Nephron (organoid): ENCODE measurements at regions not wholly inside any gene's neighbourhood (a gene's known extent, or its start where the extent isn't known, plus 50 kb on each side); places are given as distances from the start of the nearest gene placed in this dataset.

ENCODE experiments used
- H3K27ac Mint-ChIP-seq, 3 experiments: 2 replicates each; pipeline ENCODE4 v1.8.0; 2020; ENCODE audit warnings: mixed read lengths in 3 of 3, mild to moderate bottlenecking in 2 of 3, moderate library complexity in 1 of 3
- H3K27me3 Mint-ChIP-seq: 2 replicates; pipeline ENCODE4 v1.8.0; 2021; ENCODE audit warnings: low read depth, mild to moderate bottlenecking, moderate library complexity, mixed read lengths
- H3K36me3 Mint-ChIP-seq: 2 replicates; pipeline ENCODE4 v1.8.0; 2020; ENCODE audit warnings: low read depth, mixed read lengths
- H3K4me1 Mint-ChIP-seq: 2 replicates; pipeline ENCODE4 v1.8.0; 2020; ENCODE audit warnings: mixed read lengths
- H3K4me3 Mint-ChIP-seq, 3 experiments: 2 replicates each; pipeline ENCODE4 v1.8.0; 2020; ENCODE audit warnings: mild to moderate bottlenecking in 3 of 3, mixed read lengths in 3 of 3, moderate library complexity in 2 of 3
- H3K9me3 Mint-ChIP-seq: 2 replicates; pipeline ENCODE4 v1.8.0; 2020; ENCODE audit warnings: mixed read lengths
- TF ChIP-seq, protein P1 (sequence below), 3 experiments: fragments of 200-600 bp; sonication (generic); IDR thresholded peaks; one replicate each; pipeline ENCODE4 v1.5.0; 2021; ENCODE audit warnings: antibody characterized with exemption in 3 of 3; ENCODE audit not compliant: unreplicated experiment in 3 of 3

GRCh38 chr13:111546921-111547675, 226.7 kb downstream of the TEX29 start:
- TF ChIP-seq, protein P1, sequence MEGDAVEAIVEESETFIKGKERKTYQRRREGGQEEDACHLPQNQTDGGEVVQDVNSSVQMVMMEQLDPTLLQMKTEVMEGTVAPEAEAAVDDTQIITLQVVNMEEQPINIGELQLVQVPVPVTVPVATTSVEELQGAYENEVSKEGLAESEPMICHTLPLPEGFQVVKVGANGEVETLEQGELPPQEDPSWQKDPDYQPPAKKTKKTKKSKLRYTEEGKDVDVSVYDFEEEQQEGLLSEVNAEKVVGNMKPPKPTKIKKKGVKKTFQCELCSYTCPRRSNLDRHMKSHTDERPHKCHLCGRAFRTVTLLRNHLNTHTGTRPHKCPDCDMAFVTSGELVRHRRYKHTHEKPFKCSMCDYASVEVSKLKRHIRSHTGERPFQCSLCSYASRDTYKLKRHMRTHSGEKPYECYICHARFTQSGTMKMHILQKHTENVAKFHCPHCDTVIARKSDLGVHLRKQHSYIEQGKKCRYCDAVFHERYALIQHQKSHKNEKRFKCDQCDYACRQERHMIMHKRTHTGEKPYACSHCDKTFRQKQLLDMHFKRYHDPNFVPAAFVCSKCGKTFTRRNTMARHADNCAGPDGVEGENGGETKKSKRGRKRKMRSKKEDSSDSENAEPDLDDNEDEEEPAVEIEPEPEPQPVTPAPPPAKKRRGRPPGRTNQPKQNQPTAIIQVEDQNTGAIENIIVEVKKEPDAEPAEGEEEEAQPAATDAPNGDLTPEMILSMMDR (IDR thresholded peaks at IDR 0.05; ENCODE audit: unreplicated experiment in 3 of 3): no peak
- H3K4me3 Mint-ChIP-seq: no peak overlapping the region
- peaks cover 7% of the 10 kb centered on the region for H3K9me3 Mint-ChIP-seq
- H3K27me3 Mint-ChIP-seq: peaks cover 45% of the 10 kb centered on the region
- H3K36me3 Mint-ChIP-seq: no peaks in the 10 kb centered on the region
- H3K4me1 Mint-ChIP-seq: no peaks in the 10 kb centered on the region
- H3K27ac Mint-ChIP-seq: no peak overlapping the region

GRCh38 chr13:111547726-111548273, 227.4 kb downstream of the TEX29 start:
- Mint-ChIP-seq H3K4me3 (no peak overlapping the region), H3K36me3 (no peaks in the 10 kb centered on the region), H3K27me3 (peaks cover 43% of the 10 kb centered on the region), H3K4me1 (no peaks in the 10 kb centered on the region), H3K9me3 (peaks cover 11% of the 10 kb centered on the region), H3K27ac (no peak overlapping the region)
- TF ChIP-seq, protein P1 (IDR thresholded peaks at IDR 0.05; ENCODE audit: unreplicated experiment in 3 of 3): no peak

GRCh38 chr13:111548301-111548700, 227.9 kb downstream of the TEX29 start:
- no peaks in the 10 kb centered on the region for H3K4me1 Mint-ChIP-seq
- H3K27me3 Mint-ChIP-seq: peaks cover 44% of the 10 kb centered on the region
- TF ChIP-seq, protein P1 (IDR thresholded peaks at IDR 0.05; ENCODE audit: unreplicated experiment in 3 of 3): no peak
- H3K27ac Mint-ChIP-seq: no peak overlapping the region
- no peak overlapping the region for H3K4me3 Mint-ChIP-seq
- H3K36me3 Mint-ChIP-seq: no peaks in the 10 kb centered on the region
- peaks cover 9% of the 10 kb centered on the region for H3K9me3 Mint-ChIP-seq

DNA sequence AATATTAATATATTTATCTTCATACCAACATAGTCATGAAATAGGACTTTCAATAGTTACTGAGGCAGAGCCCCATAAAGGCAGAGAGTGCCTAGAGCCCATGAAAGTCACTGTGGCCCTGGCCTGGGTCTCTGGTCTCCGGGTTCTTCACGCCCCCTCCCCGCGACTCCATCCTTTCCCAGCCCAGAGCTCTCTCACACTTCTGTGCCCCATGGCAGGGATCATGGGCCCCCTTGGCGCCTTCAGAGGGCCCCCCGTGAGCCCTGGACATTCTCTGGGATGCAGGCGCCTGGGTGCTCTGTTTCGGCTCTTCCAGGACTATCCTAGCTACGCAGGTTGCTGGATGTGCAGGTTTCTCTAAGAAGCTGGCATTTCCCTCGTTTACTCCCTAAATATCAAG, 228.4 kb downstream of the TEX29 start:
- TF ChIP-seq, protein P1 (IDR thresholded peaks at IDR 0.05; ENCODE audit: unreplicated experiment in 3 of 3): no peak
- H3K36me3 Mint-ChIP-seq: no peaks in the 10 kb centered on the region
- no peaks in the 10 kb centered on the region for H3K4me1 Mint-ChIP-seq
- peaks cover 46% of the 10 kb centered on the region for H3K27me3 Mint-ChIP-seq
- no peak overlapping the region for H3K27ac Mint-ChIP-seq
- no peak overlapping the region for H3K4me3 Mint-ChIP-seq
- H3K9me3 Mint-ChIP-seq: peaks cover 9% of the 10 kb centered on the region

DNA sequence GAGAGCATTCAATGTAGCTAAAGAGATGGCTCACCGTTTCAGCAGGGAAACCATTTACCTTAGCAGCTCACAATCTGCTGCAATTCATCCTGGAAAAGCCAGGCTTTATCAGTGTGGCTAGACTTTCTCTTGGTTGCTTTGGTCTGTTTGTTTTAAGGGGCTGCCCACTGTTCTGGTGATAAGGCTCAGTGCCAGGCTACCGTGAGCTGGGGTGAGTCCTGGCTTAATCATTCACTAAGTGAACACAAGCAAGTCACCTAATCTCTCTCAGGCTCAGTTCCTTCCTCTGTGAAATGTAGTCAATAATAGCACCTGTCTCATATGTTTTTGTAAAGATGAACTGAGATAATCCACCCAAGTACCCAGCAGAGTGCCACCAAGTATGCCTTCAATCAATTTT, 229.0 kb downstream of the TEX29 start:
- no peaks in the 10 kb centered on the region for H3K4me1 Mint-ChIP-seq
- no peaks in the 10 kb centered on the region for H3K36me3 Mint-ChIP-seq
- no peak overlapping the region for H3K27ac Mint-ChIP-seq
- peaks cover 5% of the 10 kb centered on the region for H3K9me3 Mint-ChIP-seq
- TF ChIP-seq, protein P1 (IDR thresholded peaks at IDR 0.05; ENCODE audit: unreplicated experiment in 3 of 3): no peak
- H3K4me3 Mint-ChIP-seq: no peak overlapping the region
- H3K27me3 Mint-ChIP-seq: peaks cover 40% of the 10 kb centered on the region

GRCh38 chr13:111550062-111550461, 229.6 kb downstream of the TEX29 start:
- H3K4me3 Mint-ChIP-seq: peak overlapping the region in 1 of 3 experiments; percentile 3
- TF ChIP-seq, protein P1 (IDR thresholded peaks at IDR 0.05; ENCODE audit: unreplicated experiment in 3 of 3): no peak

More at GRCh38 chr13:111550062-111550461, 229.6 kb downstream of the TEX29 start:
- H3K4me1 Mint-ChIP-seq: no peaks in the 10 kb centered on the region
- H3K36me3 Mint-ChIP-seq: no peaks in the 10 kb centered on the region
- H3K27ac Mint-ChIP-seq: no peak overlapping the region
- H3K9me3 Mint-ChIP-seq: peaks cover 4% of the 10 kb centered on the region
- peaks cover 38% of the 10 kb centered on the region for H3K27me3 Mint-ChIP-seq
